K562 (cell line): ENCODE measurements at regions not wholly inside any gene's neighbourhood (a gene's known extent, or its start where the extent isn't known, plus 50 kb on each side); places are given as distances from the start of the nearest gene placed in this dataset.

Experiments used
- ATAC-seq: fragments of 200-7000 bp; cut with Tn5 transposase; 3 replicates; pipeline ENCODE4 v1.9.1; 2020; ENCODE audit warnings: moderate library complexity
- BruUV-seq: library from RNA; stranded (reverse); fragments of 400-500 nt; replicated peaks from 2 replicates; lab custom pipeline; 2021; lab: Mats Ljungman, UMichigan
- CTCF ChIA-PET: fragments of 300-600 bp; formaldehyde crosslinking; extraction: SDS; loops from one replicate; lab custom pipeline; 2021; ENCODE audit warnings: low intra/inter-chr PET ratio; lab: Yijun Ruan, JAX
- POLR2A ChIA-PET: fragments of 300-600, 350-650 bp; sonication (Branson Sonifier 250); formaldehyde crosslinking; extraction: SDS; loops from one replicate; lab custom pipeline; 2021; ENCODE audit warnings: antibody characterized with exemption, inconsistent platforms; lab: Yijun Ruan, JAX
- DNase-seq, 4 experiments: peaks; one replicate each; pipeline versions ENCODE4 v3.0.0 to v3.0.0-alpha.2; 2011 to 2018; ENCODE audit warnings: low spot score in 3 of 4, mixed read lengths in 3 of 4; ENCODE audit errors: extremely low read depth in 1 of 4
- FAIRE-seq: peaks from 2 replicates; lab custom pipeline; 2011; peaks lifted over from hg19 to GRCh38; lab: Jason Lieb, UNC
- H2AFZ ChIP-seq: 2 replicates; pipeline ENCODE4 v1.6.0; 2011; ENCODE audit warnings: low read depth, low read length, control low read depth, inconsistent platforms
- H3K27ac ChIP-seq: fragments of 200-600 bp; 3 replicates; pipeline ENCODE4 v1.8.0; 2011; ENCODE audit warnings: low read depth, mild to moderate bottlenecking, control low read depth, inconsistent platforms, low read length, moderate library complexity, mixed read lengths; ENCODE audit errors: extremely low read depth
- H3K27me3 ChIP-seq, 2 experiments: fragments of 300-600 bp in 1 of 2; 2 replicates in 1 of 2; 3 replicates in 1 of 2; pipeline versions ENCODE4 v1.6.0 to v1.8.0; 2011; ENCODE audit warnings: inconsistent platforms in 2 of 2, low read length in 2 of 2, mild to moderate bottlenecking in 1 of 2, mixed read lengths in 1 of 2, moderate library complexity in 1 of 2; ENCODE audit not compliant: control insufficient read depth in 2 of 2, insufficient read depth in 2 of 2
- H3K36me3 ChIP-seq: fragments of 300-600 bp; 3 replicates; pipeline ENCODE4 v1.8.0; 2011; ENCODE audit warnings: mild to moderate bottlenecking, low read length, inconsistent platforms; ENCODE audit not compliant: control insufficient read depth, insufficient read depth
- H3K4me1 ChIP-seq, 2 experiments: fragments of 200-600 bp in 1 of 2; replicated peaks in 1 of 2; 2 replicates in 1 of 2; 3 replicates in 1 of 2; pipeline versions ENCODE4 v1.5.1 to v1.8.0; 2011; ENCODE audit warnings: inconsistent platforms in 2 of 2, low read length in 2 of 2, mild to moderate bottlenecking in 1 of 2, mixed read lengths in 1 of 2, moderate library complexity in 1 of 2; ENCODE audit not compliant: control insufficient read depth in 2 of 2, insufficient read depth in 2 of 2
- H3K4me2 ChIP-seq: 2 replicates; pipeline ENCODE4 v1.6.1; 2011; ENCODE audit warnings: low read length, control low read depth, inconsistent platforms, mixed read lengths; ENCODE audit not compliant: insufficient read depth
- H3K4me3 ChIP-seq: fragments of 200-600 bp; sonication (generic), shearing (Covaris generic); 2 replicates; pipeline ENCODE4 v1.5.1; 2016; ENCODE audit warnings: control low read depth, inconsistent platforms
- H3K79me2 ChIP-seq: fragments of 200-600 bp; 3 replicates; pipeline ENCODE4 v1.8.0; 2011; ENCODE audit warnings: low read length, inconsistent platforms; ENCODE audit not compliant: control insufficient read depth, insufficient read depth
- H3K9ac ChIP-seq, 2 experiments: 2 replicates each; pipeline versions ENCODE4 v1.6.0 to v1.6.1; 2011; ENCODE audit warnings: low read depth in 2 of 2, low read length in 2 of 2, control low read depth in 1 of 2, inconsistent platforms in 1 of 2, mild to moderate bottlenecking in 1 of 2, mixed read lengths in 1 of 2; ENCODE audit not compliant: insufficient read depth in 1 of 2
- H3K9me1 ChIP-seq: one replicate; pipeline ENCODE4 v1.6.0; 2011; ENCODE audit warnings: inconsistent platforms, mild to moderate bottlenecking, low read length, moderate library complexity; ENCODE audit not compliant: control insufficient read depth, insufficient read depth
- H3K9me3 ChIP-seq: replicated peaks from 2 replicates; pipeline ENCODE4 v1.5.1; 2011; ENCODE audit warnings: low read depth, low read length, inconsistent platforms; ENCODE audit not compliant: control insufficient read depth, insufficient read depth
- H4K20me1 ChIP-seq: replicated peaks from 2 replicates; pipeline ENCODE4 v1.6.1; 2011; ENCODE audit warnings: low read length, inconsistent platforms, mixed read lengths; ENCODE audit not compliant: control insufficient read depth, insufficient read depth
- HOXB6 ChIP-seq: fragments of 250-450 bp; sonication (Bioruptor Pico); IDR thresholded peaks from 2 replicates; pipeline ENCODE4 v1.5.1; 2022; ENCODE audit warnings: mild to moderate bottlenecking, borderline replicate concordance
- MYNN ChIP-seq, 2 experiments: sonication (generic); formaldehyde crosslinking in 1 of 2; IDR thresholded peaks; 2 replicates each; pipeline versions ENCODE4 v1.5.0 to v1.6.1; 2016 to 2020; ENCODE audit warnings: antibody characterized with exemption in 1 of 2, missing genetic modification reagents in 1 of 2
- POLR2H ChIP-seq: IDR thresholded peaks from 2 replicates; pipeline ENCODE4 v1.6.1; 2016; ENCODE audit warnings: missing genetic modification characterization, low read depth, mild to moderate bottlenecking, control low read depth, missing compliant biosample characterization, moderate library complexity
- whole genome bisulfite sequencing: fragments of 100-300 bp; shearing (Covaris generic); methylation state at CpG from one replicate; pipeline ENCODE4 v1.1.6; 2016; ENCODE audit warnings: low coverage, mixed read lengths; ENCODE audit not compliant: insufficient coverage; ENCODE audit errors: missing lambda C conversion rate; 5-methylcytosine and 5-hydroxymethylcytosine counted together
- in situ Hi-C: fragments of 300-500 bp; cut with MboI; formaldehyde crosslinking; loops from 4 replicates; pipeline ENCODE4 v1.15.0; 2018; ENCODE audit warnings: inconsistent platforms, mixed read lengths
- intact Hi-C: fragments of 100-400 bp; cut with micrococcal nuclease; formaldehyde crosslinking; loops from 2 replicates; pipeline ENCODE4 v1.14.2; 2022
- TF ChIP-seq, protein P1 (sequence below): fragments of 450-650 bp; conservative IDR thresholded peaks from 2 replicates; pipeline ENCODE4 v1.6.1; 2016; ENCODE audit warnings: missing genetic modification characterization, low read depth, mild to moderate bottlenecking, control low read depth, missing compliant biosample characterization

DNA sequence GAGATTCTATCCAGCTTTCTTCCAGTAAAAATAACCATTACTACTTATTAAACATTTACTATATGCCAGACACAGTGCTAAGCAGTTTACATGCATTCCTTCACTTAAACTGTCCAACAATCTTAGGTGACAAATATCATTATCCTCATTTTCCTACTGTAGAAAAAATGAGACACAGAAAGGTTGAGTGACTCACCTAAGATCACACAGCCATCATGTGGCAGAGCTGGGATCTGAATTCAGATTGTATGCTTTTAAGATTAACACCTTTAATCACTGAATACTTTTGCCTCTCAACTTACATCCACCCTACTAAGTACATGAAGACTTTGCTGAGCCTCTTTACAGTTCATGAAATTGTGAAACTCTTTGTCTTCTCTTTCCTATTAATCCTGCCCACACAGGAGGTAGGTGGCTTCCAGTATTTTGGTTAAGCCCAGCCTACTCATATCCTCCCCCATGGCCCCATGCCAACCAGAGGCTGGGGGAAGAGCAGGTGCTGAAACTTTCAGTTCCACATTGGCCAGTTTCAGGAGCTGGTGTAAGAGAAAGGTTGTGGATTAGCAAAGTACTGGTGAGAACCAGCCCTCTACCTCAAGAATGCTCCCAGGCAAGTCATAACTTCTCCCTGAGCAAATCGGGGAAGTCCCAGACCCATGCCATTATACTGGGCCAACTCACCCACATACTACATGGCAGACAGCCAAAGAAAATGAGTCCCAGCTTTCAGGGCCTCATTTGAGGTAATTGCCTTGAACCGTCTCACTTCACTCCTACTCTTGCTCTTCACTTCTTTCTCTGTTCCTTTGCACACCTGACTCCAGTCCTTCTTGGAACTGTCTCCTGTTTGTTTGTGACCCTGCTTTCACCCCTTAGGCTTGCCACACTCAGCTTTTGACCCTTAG lies 211.1 kb downstream of the GUCY2F start:
- ChIA-PET CTCF (no interaction called here), POLR2A (no interaction called here)
- Histone ChIP-seq H3K27me3 (no peaks in the 10 kb centered on the region), H3K9ac (no peak overlapping the region), H3K4me1 (no peaks in the 10 kb centered on the region; a peak in 1 of 5 replicates), H2AFZ (no peak overlapping the region), H3K27ac (no peak overlapping the region), H4K20me1 (no peaks in the 10 kb centered on the region), H3K4me3 (no peak overlapping the region), H3K4me2 (no peak overlapping the region), H3K36me3 (no peaks in the 10 kb centered on the region), H3K9me3 (no peaks in the 10 kb centered on the region), H3K9me1 (no peaks in the 10 kb centered on the region), H3K79me2 (no peaks in the 10 kb centered on the region)
- intact Hi-C loops (no loop called here), in situ Hi-C loops (no loop called here)
- FAIRE-seq (no peak), ATAC-seq (no peak), DNase-seq (no peak)
- TF ChIP-seq HOXB6 (no peak), MYNN (IDR thresholded peaks at IDR 0.05) (no peak), MYNN (CRISPR knock-in tag; IDR thresholded peaks at IDR 0.05) (no peak), POLR2H (no peak)
- TF ChIP-seq, protein P1, sequence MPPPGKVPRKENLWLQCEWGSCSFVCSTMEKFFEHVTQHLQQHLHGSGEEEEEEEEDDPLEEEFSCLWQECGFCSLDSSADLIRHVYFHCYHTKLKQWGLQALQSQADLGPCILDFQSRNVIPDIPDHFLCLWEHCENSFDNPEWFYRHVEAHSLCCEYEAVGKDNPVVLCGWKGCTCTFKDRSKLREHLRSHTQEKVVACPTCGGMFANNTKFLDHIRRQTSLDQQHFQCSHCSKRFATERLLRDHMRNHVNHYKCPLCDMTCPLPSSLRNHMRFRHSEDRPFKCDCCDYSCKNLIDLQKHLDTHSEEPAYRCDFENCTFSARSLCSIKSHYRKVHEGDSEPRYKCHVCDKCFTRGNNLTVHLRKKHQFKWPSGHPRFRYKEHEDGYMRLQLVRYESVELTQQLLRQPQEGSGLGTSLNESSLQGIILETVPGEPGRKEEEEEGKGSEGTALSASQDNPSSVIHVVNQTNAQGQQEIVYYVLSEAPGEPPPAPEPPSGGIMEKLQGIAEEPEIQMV (tag): no peak
- BruUV-seq: no TSS peak
- WGBS: 0% methylated on average over 2 of the region's 2 CpGs
